CD8-positive, alpha-beta memory T cell (primary cell): ENCODE measurements at regions not wholly inside any gene's neighbourhood (a gene's known extent, or its start where the extent isn't known, plus 50 kb on each side); places are given as distances from the start of the nearest gene placed in this dataset.
"Not testable (repeated sequence)": the region's sequence is repeated elsewhere in the genome, so short reads cannot be mapped to it uniquely, and the experiment has no call there.

ENCODE experiments used
- CTCF ChIA-PET: fragments of 350-600 bp; sonication (Branson Sonifier 250); formaldehyde crosslinking; loops from one replicate; lab custom pipeline; 2021; ENCODE audit warnings: antibody characterized with exemption; lab: Charles Lee
- POLR2A ChIA-PET: fragments of 350-600 bp; sonication (Branson Sonifier 250); formaldehyde crosslinking; loops from one replicate; lab custom pipeline; 2021; ENCODE audit warnings: antibody characterized with exemption; lab: Charles Lee
- DNase-seq, 5 donors: peaks; one replicate each; pipeline versions ENCODE4 v3.0.0 to v3.0.0-alpha.2; 2020 to 2022; ENCODE audit warnings: mixed read lengths in 1 of 5
- H3K27ac ChIP-seq: one replicate; pipeline ENCODE4 v1.7.0; 2013; ENCODE audit warnings: low read depth, mild to moderate bottlenecking, low read length, moderate library complexity
- H3K27me3 ChIP-seq: 2 replicates; pipeline ENCODE4 v1.7.0; 2013; ENCODE audit warnings: low read length, mild to moderate bottlenecking; ENCODE audit not compliant: insufficient read depth, poor library complexity, severe bottlenecking
- H3K36me3 ChIP-seq: 2 replicates; pipeline ENCODE4 v1.7.0; 2013; ENCODE audit warnings: mild to moderate bottlenecking, low read length, moderate library complexity; ENCODE audit not compliant: insufficient read depth
- H3K4me1 ChIP-seq: 2 replicates; pipeline ENCODE4 v1.7.0; 2013; ENCODE audit warnings: mild to moderate bottlenecking, low read length, moderate library complexity; ENCODE audit not compliant: insufficient read depth
- H3K4me3 ChIP-seq: 2 replicates; pipeline ENCODE4 v1.7.0; 2013; ENCODE audit warnings: mild to moderate bottlenecking, low read length
- H3K9me3 ChIP-seq: 2 replicates; pipeline ENCODE4 v1.7.0; 2013; ENCODE audit warnings: mild to moderate bottlenecking, low read length
- H3K27ac Mint-ChIP-seq, 8 donors: one replicate each; pipeline ENCODE4 v1.8.0; 2020 to 2021; ENCODE audit warnings: mixed read lengths in 8 of 8, mild to moderate bottlenecking in 6 of 8, inconsistent platforms in 3 of 8, moderate library complexity in 3 of 8
- H3K27me3 Mint-ChIP-seq, 2 donors: one replicate each; pipeline ENCODE4 v1.8.0; 2020 to 2021; ENCODE audit warnings: mixed read lengths in 2 of 2, mild to moderate bottlenecking in 1 of 2, moderate library complexity in 1 of 2
- H3K36me3 Mint-ChIP-seq, 3 donors: one replicate each; pipeline ENCODE4 v1.8.0; 2020 to 2021; ENCODE audit warnings: mixed read lengths in 3 of 3, inconsistent platforms in 1 of 3, mild to moderate bottlenecking in 1 of 3
- H3K4me1 Mint-ChIP-seq, 3 donors: one replicate each; pipeline ENCODE4 v1.8.0; 2020 to 2021; ENCODE audit warnings: mixed read lengths in 3 of 3, inconsistent platforms in 1 of 3, mild to moderate bottlenecking in 1 of 3
- H3K4me3 Mint-ChIP-seq, 7 donors: one replicate each; pipeline ENCODE4 v1.8.0; 2020 to 2021; ENCODE audit warnings: mixed read lengths in 7 of 7, mild to moderate bottlenecking in 6 of 7, moderate library complexity in 4 of 7, inconsistent platforms in 2 of 7
- H3K9me3 Mint-ChIP-seq, 5 donors: one replicate each; pipeline ENCODE4 v1.8.0; 2020 to 2022; ENCODE audit warnings: mixed read lengths in 5 of 5, mild to moderate bottlenecking in 3 of 5, moderate library complexity in 2 of 5, inconsistent platforms in 1 of 5

DNA sequence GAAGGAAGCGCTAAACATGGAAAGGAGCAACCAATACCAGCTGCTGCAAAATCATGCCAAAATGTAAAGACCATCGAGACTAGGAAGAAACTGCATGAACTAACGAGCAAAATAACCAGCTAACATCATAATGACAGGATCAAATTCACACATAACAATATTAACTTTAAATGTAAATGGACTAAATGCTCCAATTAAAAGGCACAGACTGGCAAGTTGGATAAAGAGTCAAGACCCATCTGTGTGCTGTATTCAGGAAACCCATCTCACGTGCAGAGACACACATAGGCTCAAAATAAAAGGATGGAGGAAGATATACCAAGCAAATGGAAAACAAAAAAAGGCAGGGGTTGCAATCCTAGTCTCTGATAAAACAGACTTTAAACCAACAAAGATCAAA, 570.0 kb upstream of the CDH11 start:
- H3K4me3 ChIP-seq, H3K4me3 Mint-ChIP-seq, H3K27ac Mint-ChIP-seq, H3K27me3 ChIP-seq, H3K27me3 Mint-ChIP-seq, DNase-seq, H3K4me1 ChIP-seq, H3K27ac ChIP-seq, POLR2A ChIA-PET, H3K36me3 ChIP-seq, CTCF ChIA-PET, H3K36me3 Mint-ChIP-seq, H3K9me3 ChIP-seq, H3K4me1 Mint-ChIP-seq: not testable (repeated sequence)
- H3K9me3 Mint-ChIP-seq: peaks cover 0 to 23% (median 7%) of the 10 kb centered on the region in 5 donors

DNA sequence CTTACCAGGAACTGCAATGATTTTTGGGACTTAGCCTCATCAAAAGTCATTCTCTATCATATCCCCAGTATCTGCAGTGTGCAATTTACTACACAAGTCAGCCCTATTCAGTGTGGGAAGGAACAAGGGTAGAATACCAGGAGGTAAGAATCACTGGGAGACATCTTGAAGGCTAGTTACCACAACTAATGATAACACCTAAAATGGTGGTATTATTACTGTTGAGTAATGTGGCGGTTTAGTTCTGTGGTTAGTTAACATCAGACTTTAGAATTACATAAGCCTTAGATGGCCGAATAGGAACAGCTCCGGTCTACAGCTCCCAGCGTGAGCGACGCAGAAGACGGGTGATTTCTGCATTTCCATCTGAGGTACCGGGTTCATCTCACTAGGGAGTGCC, 567.9 kb upstream of the CDH11 start:
- H3K27me3 Mint-ChIP-seq: no peaks in the 10 kb centered on the region
- DNase-seq: no peak
- H3K36me3 Mint-ChIP-seq: no peaks in the 10 kb centered on the region
- Histone ChIP-seq H3K4me3 (no peak overlapping the region), H3K27me3 (no peaks in the 10 kb centered on the region), H3K27ac (no peak overlapping the region), H3K9me3 (no peaks in the 10 kb centered on the region), H3K36me3 (no peaks in the 10 kb centered on the region), H3K4me1 (no peaks in the 10 kb centered on the region)
- H3K27ac Mint-ChIP-seq: no peak overlapping the region
- H3K4me3 Mint-ChIP-seq: no peak overlapping the region
- H3K4me1 Mint-ChIP-seq: no peaks in the 10 kb centered on the region
- CTCF ChIA-PET: no interaction called here
- POLR2A ChIA-PET: no interaction called here
- H3K9me3 Mint-ChIP-seq: peaks cover 0 to 16% (median 2%) of the 10 kb centered on the region in 5 donors

DNA sequence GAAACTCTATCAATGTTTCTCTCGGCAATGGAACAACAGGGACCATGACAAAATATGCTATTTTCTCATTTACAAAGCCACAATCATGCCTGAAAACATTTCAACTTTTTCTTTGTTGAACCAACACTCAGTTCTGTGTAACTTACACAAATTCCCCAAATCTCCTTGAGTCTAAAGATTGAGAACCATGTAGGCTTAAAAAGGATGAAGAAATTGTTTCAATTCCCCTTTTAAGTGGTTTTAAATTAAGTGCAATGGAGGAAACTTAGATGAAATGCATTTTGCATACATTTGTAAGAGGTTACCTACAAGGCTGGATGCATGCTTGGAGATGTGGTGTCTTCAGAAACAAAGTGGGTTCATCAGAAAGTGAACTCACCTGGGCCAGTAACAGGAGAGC, 566.4 kb upstream of the CDH11 start:
- no peak for DNase-seq
- no peak overlapping the region for H3K27ac Mint-ChIP-seq
- no peaks in the 10 kb centered on the region for H3K36me3 ChIP-seq
- H3K9me3 Mint-ChIP-seq: peaks cover 0 to 16% (median 4%) of the 10 kb centered on the region in 5 donors
- ChIA-PET POLR2A (no interaction called here), CTCF (no interaction called here)
- H3K27ac ChIP-seq: no peak overlapping the region
- no peak overlapping the region for H3K4me3 Mint-ChIP-seq
- H3K9me3 ChIP-seq: no peaks in the 10 kb centered on the region
- H3K4me1 ChIP-seq: no peaks in the 10 kb centered on the region
- no peaks in the 10 kb centered on the region for H3K36me3 Mint-ChIP-seq
- no peaks in the 10 kb centered on the region for H3K4me1 Mint-ChIP-seq
- H3K27me3 ChIP-seq: no peaks in the 10 kb centered on the region
- no peak overlapping the region for H3K4me3 ChIP-seq
- H3K27me3 Mint-ChIP-seq: no peaks in the 10 kb centered on the region

DNA sequence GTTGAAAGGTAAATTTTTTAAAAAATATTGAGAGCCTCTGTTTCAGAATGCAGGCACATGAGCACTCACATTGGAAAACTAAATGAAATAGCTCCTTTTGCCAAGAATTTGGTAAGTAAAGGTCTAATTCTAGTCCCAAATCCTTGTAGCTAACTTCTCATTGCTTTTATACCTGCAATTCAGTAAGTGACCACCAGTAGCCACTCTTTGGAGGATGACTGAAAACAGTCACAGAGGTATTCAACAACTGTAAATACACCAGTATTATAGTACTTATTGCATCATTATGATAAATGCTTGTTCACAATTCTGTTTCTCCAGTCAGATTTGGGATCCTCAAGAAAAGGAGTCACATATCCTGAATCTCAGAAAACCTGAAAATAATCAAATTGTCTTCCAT, 562.4 kb upstream of the CDH11 start:
- ChIA-PET CTCF (no interaction called here), POLR2A (no interaction called here)

DNA sequence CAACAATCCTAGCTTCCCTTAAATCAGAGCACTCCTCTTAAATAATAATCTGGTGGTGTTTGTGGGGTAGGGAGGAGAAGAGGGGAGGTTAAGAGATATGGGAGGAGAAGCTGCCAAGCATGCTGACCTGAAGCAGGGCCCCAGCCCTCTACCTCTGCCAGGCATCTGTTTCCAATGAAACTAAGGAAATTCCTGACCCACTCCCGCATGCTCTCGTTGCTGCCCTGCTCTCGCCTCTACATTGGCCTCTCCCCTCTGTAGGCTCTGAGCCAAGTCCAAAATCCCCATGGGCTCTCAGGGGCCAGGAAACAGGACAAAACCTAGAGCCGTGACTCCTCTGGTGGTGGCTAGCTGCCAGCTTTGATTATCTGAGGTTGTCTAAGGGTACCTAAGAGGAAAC, 559.5 kb upstream of the CDH11 start:
- POLR2A ChIA-PET: no interaction called here
- CTCF ChIA-PET: no interaction called here
- no peaks in the 10 kb centered on the region for H3K4me1 Mint-ChIP-seq

More for the DNA sequence above, 562.4 kb upstream of the CDH11 start:
- no peaks in the 10 kb centered on the region for H3K4me1 ChIP-seq
- H3K4me3 Mint-ChIP-seq: no peak overlapping the region
- no peaks in the 10 kb centered on the region for H3K36me3 ChIP-seq
- no peak overlapping the region for H3K27ac Mint-ChIP-seq
- H3K9me3 ChIP-seq: no peaks in the 10 kb centered on the region
- H3K9me3 Mint-ChIP-seq: peaks cover 5 to 27% (median 10%) of the 10 kb centered on the region in 5 donors
- H3K36me3 Mint-ChIP-seq: no peaks in the 10 kb centered on the region
- no peak overlapping the region for H3K4me3 ChIP-seq
- no peak overlapping the region for H3K27ac ChIP-seq
- no peaks in the 10 kb centered on the region for H3K27me3 Mint-ChIP-seq
- no peaks in the 10 kb centered on the region for H3K4me1 Mint-ChIP-seq
- DNase-seq: no peak
- H3K27me3 ChIP-seq: no peaks in the 10 kb centered on the region

DNA sequence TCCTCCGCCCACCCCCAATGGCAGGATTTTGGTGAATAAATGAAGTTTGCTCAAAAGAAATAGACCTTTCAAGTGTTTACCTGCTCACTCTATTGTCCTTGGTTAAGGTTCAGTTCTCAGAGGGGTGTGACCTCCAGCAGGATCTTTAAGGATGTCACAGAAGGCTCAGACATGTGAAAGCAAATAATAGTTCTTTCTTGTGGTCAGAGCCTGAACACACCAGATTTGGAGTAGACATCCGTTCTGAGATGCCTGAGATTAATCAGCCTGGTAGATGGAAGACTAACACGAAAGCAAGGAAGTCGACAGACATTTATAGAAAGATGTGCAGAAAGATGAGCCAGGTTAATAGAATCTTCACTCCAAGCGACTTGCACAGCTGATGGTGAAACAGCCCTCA, 557.9 kb upstream of the CDH11 start:
- Mint-ChIP-seq H3K36me3 (no peaks in the 10 kb centered on the region), H3K27me3 (no peaks in the 10 kb centered on the region), H3K4me3 (no peak overlapping the region), H3K27ac (no peak overlapping the region), H3K9me3 (peaks cover 8 to 29% (median 14%) of the 10 kb centered on the region in 5 donors), H3K4me1 (no peaks in the 10 kb centered on the region)
- DNase-seq: no peak
- Histone ChIP-seq H3K4me3 (no peak overlapping the region), H3K27me3 (no peaks in the 10 kb centered on the region), H3K27ac (no peak overlapping the region), H3K9me3 (no peaks in the 10 kb centered on the region), H3K4me1 (no peaks in the 10 kb centered on the region), H3K36me3 (no peaks in the 10 kb centered on the region)
- POLR2A ChIA-PET: no interaction called here
- CTCF ChIA-PET: no interaction called here

More for the DNA sequence above, 559.5 kb upstream of the CDH11 start:
- Histone ChIP-seq H3K27ac (no peak overlapping the region), H3K4me3 (no peak overlapping the region), H3K9me3 (no peaks in the 10 kb centered on the region), H3K27me3 (no peaks in the 10 kb centered on the region), H3K36me3 (no peaks in the 10 kb centered on the region), H3K4me1 (no peaks in the 10 kb centered on the region)
- no peaks in the 10 kb centered on the region for H3K27me3 Mint-ChIP-seq
- DNase-seq: no peak
- peaks cover 8 to 29% (median 13%) of the 10 kb centered on the region in 5 donors for H3K9me3 Mint-ChIP-seq
- H3K36me3 Mint-ChIP-seq: no peaks in the 10 kb centered on the region
- H3K27ac Mint-ChIP-seq: no peak overlapping the region
- peak overlapping the region in 1 of 7 donors; percentile 41 for H3K4me3 Mint-ChIP-seq

DNA sequence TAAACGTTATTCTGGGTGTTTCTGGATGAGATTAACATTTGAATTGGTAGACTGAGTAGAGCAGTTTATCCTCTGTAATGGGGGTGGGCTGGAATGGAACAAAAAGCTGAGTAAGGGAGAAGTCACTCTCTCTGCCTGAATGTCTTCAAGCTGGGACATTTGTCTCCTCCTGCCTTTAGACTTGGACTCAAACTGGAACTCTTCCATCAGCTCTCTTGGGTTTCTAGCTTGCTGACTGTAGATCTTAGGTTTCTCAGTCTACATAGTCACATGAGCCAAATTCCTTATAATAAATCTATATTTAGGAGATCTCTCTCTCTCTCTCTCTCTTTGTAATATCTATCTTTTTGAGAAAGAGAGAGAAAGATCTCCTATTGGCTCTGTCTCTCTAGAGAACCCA, 553.3 kb upstream of the CDH11 start:
- no peaks in the 10 kb centered on the region for H3K4me1 Mint-ChIP-seq
- H3K27me3 Mint-ChIP-seq: no peaks in the 10 kb centered on the region
- Histone ChIP-seq H3K4me1 (no peaks in the 10 kb centered on the region), H3K36me3 (no peaks in the 10 kb centered on the region), H3K9me3 (no peaks in the 10 kb centered on the region), H3K27me3 (no peaks in the 10 kb centered on the region), H3K27ac (no peak overlapping the region), H3K4me3 (no peak overlapping the region)
- ChIA-PET POLR2A (no interaction called here), CTCF (no interaction called here)
- no peak overlapping the region for H3K27ac Mint-ChIP-seq
- peaks cover 4 to 18% (median 14%) of the 10 kb centered on the region in 5 donors for H3K9me3 Mint-ChIP-seq
- no peak for DNase-seq
- H3K36me3 Mint-ChIP-seq: no peaks in the 10 kb centered on the region
- H3K4me3 Mint-ChIP-seq: no peak overlapping the region

DNA sequence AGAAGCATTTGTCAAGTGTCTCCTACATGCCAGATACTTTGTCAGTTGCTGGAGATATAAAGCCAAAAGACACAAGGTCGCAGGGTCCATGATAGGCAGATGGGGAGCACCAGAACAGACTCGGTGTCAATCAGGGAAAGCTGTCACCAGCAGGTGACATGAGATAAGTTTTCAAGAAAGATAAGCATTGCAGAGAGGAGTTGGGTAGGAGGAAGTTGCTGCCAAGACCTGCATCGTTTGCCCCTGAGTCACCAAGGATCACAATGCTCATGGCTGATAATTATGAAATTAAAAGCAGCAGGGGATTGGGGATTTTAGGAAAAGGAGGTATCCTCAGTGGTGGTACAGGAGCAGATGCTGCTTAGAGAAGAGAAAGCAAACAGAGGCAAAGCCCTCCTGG, 551.1 kb upstream of the CDH11 start:
- H3K4me1 ChIP-seq: no peaks in the 10 kb centered on the region
- H3K27me3 Mint-ChIP-seq: no peaks in the 10 kb centered on the region
- ChIA-PET CTCF (no interaction called here), POLR2A (no interaction called here)
- no peaks in the 10 kb centered on the region for H3K36me3 Mint-ChIP-seq
- H3K4me3 Mint-ChIP-seq: no peak overlapping the region
- peaks cover 3 to 24% (median 6%) of the 10 kb centered on the region in 5 donors for H3K9me3 Mint-ChIP-seq
- no peak overlapping the region for H3K27ac Mint-ChIP-seq
- no peaks in the 10 kb centered on the region for H3K36me3 ChIP-seq
- DNase-seq: no peak
- no peak overlapping the region for H3K4me3 ChIP-seq
- no peak overlapping the region for H3K27ac ChIP-seq
- no peaks in the 10 kb centered on the region for H3K9me3 ChIP-seq
- H3K27me3 ChIP-seq: no peaks in the 10 kb centered on the region
- H3K4me1 Mint-ChIP-seq: no peaks in the 10 kb centered on the region

DNA sequence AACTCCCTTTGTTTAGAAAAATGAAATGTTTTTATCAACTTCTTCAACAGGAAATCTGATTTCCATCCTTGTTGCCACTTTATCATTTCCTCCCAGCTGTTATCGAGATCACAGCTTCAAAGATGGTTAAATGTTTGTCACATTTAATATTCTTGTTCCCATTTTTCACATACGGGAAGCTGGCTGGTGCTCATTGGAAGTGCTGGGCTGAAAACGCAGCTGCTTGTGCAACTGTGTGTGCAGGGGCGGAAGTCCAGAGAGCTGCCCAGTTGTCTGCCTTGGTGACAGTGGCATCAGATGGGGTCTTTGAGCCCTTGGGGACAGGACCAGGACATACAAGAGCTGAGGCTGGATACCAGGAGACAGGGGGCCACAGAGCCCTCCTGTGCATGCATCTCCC, 549.2 kb upstream of the CDH11 start:
- POLR2A ChIA-PET: no interaction called here
- no peaks in the 10 kb centered on the region for H3K9me3 ChIP-seq
- no peaks in the 10 kb centered on the region for H3K27me3 Mint-ChIP-seq

More for the DNA sequence above, 549.2 kb upstream of the CDH11 start:
- DNase-seq: no peak
- H3K36me3 ChIP-seq: no peaks in the 10 kb centered on the region
- no peak overlapping the region for H3K27ac Mint-ChIP-seq
- CTCF ChIA-PET: no interaction called here
- H3K36me3 Mint-ChIP-seq: no peaks in the 10 kb centered on the region
- H3K27ac ChIP-seq: no peak overlapping the region
- H3K4me1 Mint-ChIP-seq: no peaks in the 10 kb centered on the region
- no peaks in the 10 kb centered on the region for H3K27me3 ChIP-seq
- peaks cover 0 to 24% (median 6%) of the 10 kb centered on the region in 5 donors for H3K9me3 Mint-ChIP-seq
- no peak overlapping the region for H3K4me3 ChIP-seq
- no peaks in the 10 kb centered on the region for H3K4me1 ChIP-seq
- H3K4me3 Mint-ChIP-seq: no peak overlapping the region
